Mesendoderm (in vitro differentiated cells): ENCODE measurements at regions not wholly inside any gene's neighbourhood (a gene's known extent, or its start where the extent isn't known, plus 50 kb on each side); places are given as distances from the start of the nearest gene placed in this dataset.
"Not testable (repeated sequence)": the region's sequence is repeated elsewhere in the genome, so short reads cannot be mapped to it uniquely, and the experiment has no call there.

Experiments
- DNase-seq: peaks from one replicate; pipeline ENCODE4 v3.0.0; 2013
- H2AK5ac ChIP-seq: 2 replicates; pipeline ENCODE4 v1.6.1; 2013; ENCODE audit warnings: low read length, inconsistent platforms
- H2BK120ac ChIP-seq: 2 replicates; pipeline ENCODE4 v1.6.1; 2013; ENCODE audit warnings: low read depth, mild to moderate bottlenecking, low read length, moderate library complexity, mixed read lengths
- H2BK15ac ChIP-seq: replicated peaks from 2 replicates; pipeline ENCODE4 v1.6.1; 2013; ENCODE audit warnings: low read depth, mild to moderate bottlenecking, moderate library complexity
- H2BK5ac ChIP-seq: 2 replicates; pipeline ENCODE4 v1.6.1; 2013; ENCODE audit warnings: low read length, inconsistent platforms
- H3K18ac ChIP-seq: 2 replicates; pipeline ENCODE4 v1.6.1; 2013; ENCODE audit warnings: mild to moderate bottlenecking, low read length, mixed read lengths
- H3K23ac ChIP-seq: one replicate; pipeline ENCODE4 v1.6.1; 2013; ENCODE audit warnings: low read length
- H3K27ac ChIP-seq: 2 replicates; pipeline ENCODE4 v1.5.1; 2013; ENCODE audit warnings: low read depth, mild to moderate bottlenecking, inconsistent platforms, low read length, moderate library complexity
- H3K27me3 ChIP-seq: 2 replicates; pipeline ENCODE4 v1.6.1; 2013; ENCODE audit warnings: low read length, control low read depth, mild to moderate bottlenecking, inconsistent platforms; ENCODE audit not compliant: insufficient read depth, poor library complexity
- H3K36me3 ChIP-seq: 2 replicates; pipeline ENCODE4 v1.6.1; 2013; ENCODE audit warnings: low read length, inconsistent platforms; ENCODE audit not compliant: control insufficient read depth, insufficient read depth
- H3K4ac ChIP-seq: one replicate; pipeline ENCODE4 v1.6.1; 2013; ENCODE audit warnings: low read depth, mild to moderate bottlenecking, low read length, moderate library complexity
- H3K4me1 ChIP-seq: 2 replicates; pipeline ENCODE4 v1.6.1; 2013; ENCODE audit warnings: low read depth, low read length, inconsistent platforms; ENCODE audit not compliant: control insufficient read depth
- H3K4me2 ChIP-seq: 2 replicates; pipeline ENCODE4 v1.6.1; 2013; ENCODE audit warnings: low read length
- H3K4me3 ChIP-seq: 2 replicates; pipeline ENCODE4 v1.5.1; 2013; ENCODE audit warnings: mild to moderate bottlenecking, low read length
- H3K56ac ChIP-seq: one replicate; pipeline ENCODE4 v1.6.1; 2013; ENCODE audit warnings: low read length
- H3K79me1 ChIP-seq: 2 replicates; pipeline ENCODE4 v1.6.1; 2013; ENCODE audit warnings: low read length, inconsistent platforms
- H3K79me2 ChIP-seq: 2 replicates; pipeline ENCODE4 v1.6.1; 2013; ENCODE audit warnings: mild to moderate bottlenecking, low read length; ENCODE audit not compliant: control insufficient read depth, insufficient read depth
- H3K9ac ChIP-seq: 2 replicates; pipeline ENCODE4 v1.6.1; 2013; ENCODE audit warnings: low read length, inconsistent platforms
- H4K5ac ChIP-seq: one replicate; pipeline ENCODE4 v1.6.1; 2013; ENCODE audit warnings: low read length
- H4K8ac ChIP-seq: one replicate; pipeline ENCODE4 v1.6.1; 2013; ENCODE audit warnings: low read depth, mild to moderate bottlenecking, control low read depth, low read length, moderate library complexity
- WGBS: extraction: QIAGEN DNeasy Blood & Tissue Kit; methylation state at CpG from one replicate; pipeline ENCODE4 v1.1.7; 2013; ENCODE audit warnings: low lambda C conversion rate, missing lambda C conversion rate; ENCODE audit not compliant: insufficient coverage; ENCODE audit errors: extremely low coverage; 5-methylcytosine and 5-hydroxymethylcytosine counted together

DNA sequence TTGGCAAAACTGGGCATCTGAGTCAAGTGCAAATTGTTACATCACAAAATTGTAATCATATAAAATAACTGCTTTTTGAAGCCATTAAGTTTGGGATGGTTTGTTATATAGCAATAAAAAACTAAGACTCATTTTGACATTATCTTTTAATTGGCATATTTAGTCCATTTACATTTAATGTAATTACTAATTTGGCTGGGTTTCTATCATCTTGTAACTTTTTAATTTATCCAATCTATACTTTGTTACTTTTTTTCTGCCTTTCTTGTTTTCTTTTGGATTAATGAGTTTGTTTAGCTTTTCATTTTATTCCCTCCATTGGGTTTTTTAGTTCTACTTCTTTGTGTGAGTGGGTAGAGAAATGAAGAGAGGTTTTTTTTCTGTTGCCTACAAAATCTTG lies 76.3 kb downstream of the DRAM2 start:
- no peak overlapping the region for H2BK5ac ChIP-seq
- no peak overlapping the region for H3K27ac ChIP-seq
- H3K23ac ChIP-seq = no peak overlapping the region
- no peak overlapping the region for H4K5ac ChIP-seq
- no peak overlapping the region for H3K4ac ChIP-seq
- no peak overlapping the region for H2BK15ac ChIP-seq
- no peak overlapping the region for H3K9ac ChIP-seq
- H3K4me3 ChIP-seq = no peak overlapping the region
- DNase-seq = no peak
- H4K8ac ChIP-seq = no peak overlapping the region
- H3K56ac ChIP-seq = no peak overlapping the region
- H3K79me1 ChIP-seq = no peaks in the 10 kb centered on the region
- H3K27me3 ChIP-seq = no peaks in the 10 kb centered on the region
- no peak overlapping the region for H3K4me2 ChIP-seq
- H3K18ac ChIP-seq = no peak overlapping the region
- no peaks in the 10 kb centered on the region for H3K36me3 ChIP-seq
- H3K79me2 ChIP-seq = no peaks in the 10 kb centered on the region
- no peak overlapping the region for H2BK120ac ChIP-seq
- H3K4me1 ChIP-seq = no peaks in the 10 kb centered on the region
- H2AK5ac ChIP-seq = no peak overlapping the region

- Histone ChIP-seq H2BK15ac (no peak overlapping the region), H4K8ac (no peak overlapping the region), H3K18ac (no peak overlapping the region), H3K27me3 (no peaks in the 10 kb centered on the region), H4K5ac (no peak overlapping the region), H3K4me1 (no peaks in the 10 kb centered on the region), H3K9ac (no peak overlapping the region), H3K4me3 (no peak overlapping the region), H3K4me2 (no peak overlapping the region), H3K36me3 (no peaks in the 10 kb centered on the region), H3K79me1 (no peaks in the 10 kb centered on the region), H3K4ac (no peak overlapping the region), H2BK5ac (no peak overlapping the region), H3K23ac (no peak overlapping the region), H3K79me2 (no peaks in the 10 kb centered on the region), H2BK120ac (no peak overlapping the region), H3K27ac (no peak overlapping the region), H3K56ac (no peak overlapping the region), H2AK5ac (no peak overlapping the region)
- no CpG with 5 or more reads among the region's 2 CpGs for WGBS
- DNase-seq = no peak
These were observed 77.3 kb downstream of the DRAM2 start for GRCh38 chr1:111062624-111063023.

DNA sequence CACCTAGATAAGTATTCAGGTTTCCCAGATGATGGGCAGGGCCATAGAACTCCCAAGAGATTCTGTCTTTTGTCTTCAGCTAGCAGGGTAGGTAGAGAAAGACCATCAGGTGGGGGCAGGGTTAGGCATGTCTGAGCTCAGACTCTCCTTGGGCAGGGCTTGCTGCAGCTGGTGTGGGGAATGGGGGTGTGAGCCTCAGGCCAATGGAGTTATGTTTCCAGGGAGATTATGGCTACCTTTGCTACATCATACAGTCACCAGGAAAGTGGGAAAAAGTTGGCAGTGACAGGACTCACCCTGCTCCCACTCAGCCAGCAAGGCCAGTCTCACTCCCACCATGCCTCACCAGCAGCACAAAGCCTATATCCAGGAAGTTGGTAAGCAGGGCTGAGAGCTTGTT lies 77.8 kb downstream of the DRAM2 start:
- no peak overlapping the region for H2BK15ac ChIP-seq
- no peaks in the 10 kb centered on the region for H3K79me1 ChIP-seq
- no peak overlapping the region for H4K5ac ChIP-seq
- no peak overlapping the region for H3K23ac ChIP-seq
- no peak overlapping the region for H2BK5ac ChIP-seq
- no peak overlapping the region for H4K8ac ChIP-seq
- H2BK120ac ChIP-seq = no peak overlapping the region
- H3K4me1 ChIP-seq = no peaks in the 10 kb centered on the region
- no peak overlapping the region for H3K9ac ChIP-seq
- no peak overlapping the region for H3K4ac ChIP-seq
- no peak for DNase-seq
- no peak overlapping the region for H3K18ac ChIP-seq
- H3K4me2 ChIP-seq = no peak overlapping the region
- no peaks in the 10 kb centered on the region for H3K79me2 ChIP-seq
- H3K56ac ChIP-seq = no peak overlapping the region
- H3K36me3 ChIP-seq = no peaks in the 10 kb centered on the region
- H3K27ac ChIP-seq = no peak overlapping the region
- no peaks in the 10 kb centered on the region for H3K27me3 ChIP-seq
- H2AK5ac ChIP-seq = no peak overlapping the region
- H3K4me3 ChIP-seq = no peak overlapping the region

DNA sequence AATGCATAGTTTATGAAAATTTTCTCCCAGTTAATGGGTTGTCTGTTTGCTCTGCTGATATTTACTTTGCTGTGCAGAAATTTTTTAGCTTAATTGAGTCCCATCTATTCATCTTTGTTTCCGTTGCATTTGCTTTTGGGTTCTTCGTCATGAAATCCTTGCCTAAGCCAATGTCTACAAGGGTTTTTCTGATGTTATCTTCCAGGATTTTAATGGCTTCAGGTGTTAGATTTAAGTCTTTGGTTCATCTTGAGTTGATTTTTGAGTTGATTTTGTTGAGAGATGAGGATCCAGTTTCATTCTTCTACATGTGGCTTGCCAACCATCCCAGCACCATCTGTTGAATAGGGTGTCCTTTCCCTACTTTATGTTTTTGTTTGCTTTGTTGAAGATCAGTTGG lies 85.2 kb downstream of the DRAM2 start:
- no peaks in the 10 kb centered on the region for H3K79me1 ChIP-seq
- no peak overlapping the region for H3K9ac ChIP-seq
- H2BK15ac ChIP-seq = no peak overlapping the region
- H3K27me3 ChIP-seq = no peaks in the 10 kb centered on the region
- WGBS = no CpG with 5 or more reads among the region's 2 CpGs
- no peak overlapping the region for H3K23ac ChIP-seq
- H2AK5ac ChIP-seq = no peak overlapping the region
- H3K56ac ChIP-seq = no peak overlapping the region
- no peak overlapping the region for H3K18ac ChIP-seq
- no peak overlapping the region for H3K4me3 ChIP-seq
- H3K79me2 ChIP-seq = no peaks in the 10 kb centered on the region
- H4K8ac ChIP-seq = no peak overlapping the region
- H3K4me2 ChIP-seq = no peak overlapping the region
- no peak overlapping the region for H2BK5ac ChIP-seq
- no peak overlapping the region for H2BK120ac ChIP-seq
- no peak overlapping the region for H3K27ac ChIP-seq
- H4K5ac ChIP-seq = no peak overlapping the region
- no peaks in the 10 kb centered on the region for H3K36me3 ChIP-seq
- DNase-seq = no peak
- no peaks in the 10 kb centered on the region for H3K4me1 ChIP-seq
- H3K4ac ChIP-seq = no peak overlapping the region

DNA sequence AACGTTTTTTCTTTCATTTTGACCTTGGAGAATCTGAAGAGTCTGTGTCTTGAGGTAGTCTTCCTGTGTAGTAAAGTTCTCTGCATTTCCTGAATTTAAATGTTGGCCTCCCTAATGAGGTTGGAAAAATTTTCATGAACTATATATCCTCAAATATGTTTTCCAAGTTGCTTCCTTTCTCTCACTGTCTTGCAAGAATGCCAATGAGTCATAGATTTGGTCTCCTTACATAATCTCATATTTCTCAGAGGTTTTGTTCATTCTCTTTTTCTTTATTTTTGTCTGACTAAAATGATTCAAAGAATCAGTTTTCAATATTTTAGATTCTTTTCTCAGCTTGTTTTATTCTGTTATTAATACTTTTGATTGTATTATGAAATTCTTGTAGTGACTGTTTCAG lies 87.6 kb downstream of the DRAM2 start:
- H3K27me3 ChIP-seq = no peaks in the 10 kb centered on the region
- H3K79me2 ChIP-seq = no peaks in the 10 kb centered on the region
- no peak for DNase-seq
- H3K4me3 ChIP-seq = no peak overlapping the region
- H3K23ac ChIP-seq = no peak overlapping the region
- H4K8ac ChIP-seq = no peak overlapping the region
- no peak overlapping the region for H3K4me2 ChIP-seq
- H3K36me3 ChIP-seq = no peaks in the 10 kb centered on the region
- H2BK15ac ChIP-seq = no peak overlapping the region
- no peak overlapping the region for H2BK5ac ChIP-seq
- H3K56ac ChIP-seq = no peak overlapping the region
- no CpG with 5 or more reads among the region's 1 CpG for WGBS
- H3K18ac ChIP-seq = no peak overlapping the region
- no peak overlapping the region for H4K5ac ChIP-seq
- H3K4me1 ChIP-seq = no peaks in the 10 kb centered on the region
- no peak overlapping the region for H3K27ac ChIP-seq
- no peak overlapping the region for H2BK120ac ChIP-seq
- H2AK5ac ChIP-seq = no peak overlapping the region
- H3K79me1 ChIP-seq = no peaks in the 10 kb centered on the region
- no peak overlapping the region for H3K4ac ChIP-seq
- H3K9ac ChIP-seq = no peak overlapping the region

GRCh38 chr1:111048253-111048652 lies 84.5 kb upstream of the LRIF1 start:
- H3K4me3 ChIP-seq, H2BK120ac ChIP-seq, H3K23ac ChIP-seq, H3K27me3 ChIP-seq, H3K27ac ChIP-seq, H2BK5ac ChIP-seq, H4K8ac ChIP-seq, H2AK5ac ChIP-seq, H3K79me2 ChIP-seq, H3K56ac ChIP-seq, H2BK15ac ChIP-seq, H3K79me1 ChIP-seq, H3K36me3 ChIP-seq, H3K4ac ChIP-seq, H3K18ac ChIP-seq, H4K5ac ChIP-seq, H3K9ac ChIP-seq, DNase-seq, H3K4me2 ChIP-seq, H3K4me1 ChIP-seq: not testable (repeated sequence)
- no CpG with 5 or more reads among the region's 1 CpG for WGBS
